NB4 (cell line): ENCODE measurements at regions not wholly inside any gene's neighbourhood (a gene's known extent, or its start where the extent isn't known, plus 50 kb on each side); places are given as distances from the start of the nearest gene placed in this dataset.

ENCODE experiments used
- MYC ChIP-seq: IDR thresholded peaks from 2 replicates; pipeline ENCODE4 v1.6.1; 2011; ENCODE audit warnings: low read depth, low read length
- POLR2A ChIP-seq: IDR thresholded peaks from 2 replicates; pipeline ENCODE4 v1.6.1; 2011; ENCODE audit warnings: mild to moderate bottlenecking; ENCODE audit not compliant: insufficient read length; ENCODE audit errors: extremely low read depth
- TF ChIP-seq, protein P1 (sequence below): IDR thresholded peaks from one replicate; pipeline ENCODE4 v1.5.1; 2012; ENCODE audit warnings: low read depth, low read length

DNA sequence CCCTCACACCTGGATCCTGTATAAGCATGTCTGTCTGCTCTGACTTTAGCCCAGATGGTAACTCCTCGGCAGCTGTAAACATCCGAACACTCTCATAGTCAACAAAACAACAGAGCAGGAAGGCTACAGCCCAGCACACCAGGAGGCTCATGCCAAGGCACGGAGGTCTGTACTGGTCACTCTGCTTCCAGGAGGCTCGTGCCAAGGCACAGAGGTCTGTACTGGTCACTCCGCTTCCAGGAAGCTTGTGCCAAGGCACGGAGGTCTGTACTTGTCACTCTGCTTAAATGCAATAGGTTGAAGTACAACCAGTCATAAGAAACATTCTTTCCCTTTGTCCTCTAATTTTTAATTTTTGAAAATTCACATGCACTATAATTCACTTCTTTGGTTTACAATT is 190.1 kb upstream of the CDH4 start:
- TF ChIP-seq MYC (no peak), POLR2A (no peak)
- TF ChIP-seq, protein P1, sequence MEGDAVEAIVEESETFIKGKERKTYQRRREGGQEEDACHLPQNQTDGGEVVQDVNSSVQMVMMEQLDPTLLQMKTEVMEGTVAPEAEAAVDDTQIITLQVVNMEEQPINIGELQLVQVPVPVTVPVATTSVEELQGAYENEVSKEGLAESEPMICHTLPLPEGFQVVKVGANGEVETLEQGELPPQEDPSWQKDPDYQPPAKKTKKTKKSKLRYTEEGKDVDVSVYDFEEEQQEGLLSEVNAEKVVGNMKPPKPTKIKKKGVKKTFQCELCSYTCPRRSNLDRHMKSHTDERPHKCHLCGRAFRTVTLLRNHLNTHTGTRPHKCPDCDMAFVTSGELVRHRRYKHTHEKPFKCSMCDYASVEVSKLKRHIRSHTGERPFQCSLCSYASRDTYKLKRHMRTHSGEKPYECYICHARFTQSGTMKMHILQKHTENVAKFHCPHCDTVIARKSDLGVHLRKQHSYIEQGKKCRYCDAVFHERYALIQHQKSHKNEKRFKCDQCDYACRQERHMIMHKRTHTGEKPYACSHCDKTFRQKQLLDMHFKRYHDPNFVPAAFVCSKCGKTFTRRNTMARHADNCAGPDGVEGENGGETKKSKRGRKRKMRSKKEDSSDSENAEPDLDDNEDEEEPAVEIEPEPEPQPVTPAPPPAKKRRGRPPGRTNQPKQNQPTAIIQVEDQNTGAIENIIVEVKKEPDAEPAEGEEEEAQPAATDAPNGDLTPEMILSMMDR = no peak
